ENCODE measurements at regions not wholly inside any gene's neighbourhood (a gene's known extent, or its start where the extent isn't known, plus 50 kb on each side); places are given as distances from the start of the nearest gene placed in this dataset.

- no peak for TF ChIP-seq CTCF (IDR thresholded peaks at IDR 0.05)
- TF ChIP-seq POLR2A (IDR thresholded peaks at IDR 0.05) = no peak
Measured at GRCh38 chr12:89245090-89245489, 107.2 kb downstream of the DUSP6 start.

Data from heart left ventricle (tissue), 13 donors.